K562 (cell line): ENCODE measurements at regions not wholly inside any gene's neighbourhood (a gene's known extent, or its start where the extent isn't known, plus 50 kb on each side); places are given as distances from the start of the nearest gene placed in this dataset.

ENCODE experiments used
- ATAC-seq: fragments of 200-7000 bp; cut with Tn5 transposase; 3 replicates; pipeline ENCODE4 v1.9.1; 2020; ENCODE audit warnings: moderate library complexity
- BruUV-seq: library from RNA; stranded (reverse); fragments of 400-500 nt; replicated peaks from 2 replicates; lab custom pipeline; 2021; lab: Mats Ljungman, UMichigan
- CTCF ChIA-PET: fragments of 300-600 bp; formaldehyde crosslinking; extraction: SDS; loops from one replicate; lab custom pipeline; 2021; ENCODE audit warnings: low intra/inter-chr PET ratio; lab: Yijun Ruan, JAX
- POLR2A ChIA-PET: fragments of 300-600, 350-650 bp; sonication (Branson Sonifier 250); formaldehyde crosslinking; extraction: SDS; loops from one replicate; lab custom pipeline; 2021; ENCODE audit warnings: antibody characterized with exemption, inconsistent platforms; lab: Yijun Ruan, JAX
- DNase-seq, 4 experiments: peaks; one replicate each; pipeline versions ENCODE4 v3.0.0 to v3.0.0-alpha.2; 2011 to 2018; ENCODE audit warnings: low spot score in 3 of 4, mixed read lengths in 3 of 4; ENCODE audit errors: extremely low read depth in 1 of 4
- FAIRE-seq: peaks from 2 replicates; lab custom pipeline; 2011; peaks lifted over from hg19 to GRCh38; lab: Jason Lieb, UNC
- H2AFZ ChIP-seq: 2 replicates; pipeline ENCODE4 v1.6.0; 2011; ENCODE audit warnings: low read depth, low read length, control low read depth, inconsistent platforms
- H3K27ac ChIP-seq: fragments of 200-600 bp; 3 replicates; pipeline ENCODE4 v1.8.0; 2011; ENCODE audit warnings: low read depth, mild to moderate bottlenecking, control low read depth, inconsistent platforms, low read length, moderate library complexity, mixed read lengths; ENCODE audit errors: extremely low read depth
- H3K27me3 ChIP-seq, 2 experiments: fragments of 300-600 bp in 1 of 2; 2 replicates in 1 of 2; 3 replicates in 1 of 2; pipeline versions ENCODE4 v1.6.0 to v1.8.0; 2011; ENCODE audit warnings: inconsistent platforms in 2 of 2, low read length in 2 of 2, mild to moderate bottlenecking in 1 of 2, mixed read lengths in 1 of 2, moderate library complexity in 1 of 2; ENCODE audit not compliant: control insufficient read depth in 2 of 2, insufficient read depth in 2 of 2
- H3K36me3 ChIP-seq: fragments of 300-600 bp; 3 replicates; pipeline ENCODE4 v1.8.0; 2011; ENCODE audit warnings: mild to moderate bottlenecking, low read length, inconsistent platforms; ENCODE audit not compliant: control insufficient read depth, insufficient read depth
- H3K4me1 ChIP-seq, 2 experiments: fragments of 200-600 bp in 1 of 2; replicated peaks in 1 of 2; 2 replicates in 1 of 2; 3 replicates in 1 of 2; pipeline versions ENCODE4 v1.5.1 to v1.8.0; 2011; ENCODE audit warnings: inconsistent platforms in 2 of 2, low read length in 2 of 2, mild to moderate bottlenecking in 1 of 2, mixed read lengths in 1 of 2, moderate library complexity in 1 of 2; ENCODE audit not compliant: control insufficient read depth in 2 of 2, insufficient read depth in 2 of 2
- H3K4me2 ChIP-seq: 2 replicates; pipeline ENCODE4 v1.6.1; 2011; ENCODE audit warnings: low read length, control low read depth, inconsistent platforms, mixed read lengths; ENCODE audit not compliant: insufficient read depth
- H3K4me3 ChIP-seq: fragments of 200-600 bp; sonication (generic), shearing (Covaris generic); 2 replicates; pipeline ENCODE4 v1.5.1; 2016; ENCODE audit warnings: control low read depth, inconsistent platforms
- H3K79me2 ChIP-seq: fragments of 200-600 bp; 3 replicates; pipeline ENCODE4 v1.8.0; 2011; ENCODE audit warnings: low read length, inconsistent platforms; ENCODE audit not compliant: control insufficient read depth, insufficient read depth
- H3K9ac ChIP-seq, 2 experiments: 2 replicates each; pipeline versions ENCODE4 v1.6.0 to v1.6.1; 2011; ENCODE audit warnings: low read depth in 2 of 2, low read length in 2 of 2, control low read depth in 1 of 2, inconsistent platforms in 1 of 2, mild to moderate bottlenecking in 1 of 2, mixed read lengths in 1 of 2; ENCODE audit not compliant: insufficient read depth in 1 of 2
- H3K9me1 ChIP-seq: one replicate; pipeline ENCODE4 v1.6.0; 2011; ENCODE audit warnings: inconsistent platforms, mild to moderate bottlenecking, low read length, moderate library complexity; ENCODE audit not compliant: control insufficient read depth, insufficient read depth
- H3K9me3 ChIP-seq: replicated peaks from 2 replicates; pipeline ENCODE4 v1.5.1; 2011; ENCODE audit warnings: low read depth, low read length, inconsistent platforms; ENCODE audit not compliant: control insufficient read depth, insufficient read depth
- H4K20me1 ChIP-seq: replicated peaks from 2 replicates; pipeline ENCODE4 v1.6.1; 2011; ENCODE audit warnings: low read length, inconsistent platforms, mixed read lengths; ENCODE audit not compliant: control insufficient read depth, insufficient read depth
- ETV5 ChIP-seq: sonication (generic); formaldehyde crosslinking; IDR thresholded peaks from 2 replicates; pipeline ENCODE4 v1.4.0; 2020; ENCODE audit warnings: low read depth, mild to moderate bottlenecking, missing genetic modification reagents
- MED1 ChIP-seq: sonication (generic); formaldehyde crosslinking; IDR thresholded peaks from 2 replicates; pipeline ENCODE4 v1.8.1; 2023; ENCODE audit warnings: missing genetic modification reagents, borderline replicate concordance
- NCOA1 ChIP-seq: fragments of 450-650 bp; IDR thresholded peaks from 2 replicates; pipeline ENCODE4 v1.6.1; 2016; ENCODE audit warnings: low read depth
- NFYB ChIP-seq: IDR thresholded peaks from 2 replicates; pipeline ENCODE4 v1.6.1; 2011; ENCODE audit warnings: mild to moderate bottlenecking, moderate library complexity; ENCODE audit not compliant: insufficient read length; ENCODE audit errors: extremely low read depth
- TCF7 ChIP-seq: sonication (generic); IDR thresholded peaks from 2 replicates; pipeline ENCODE4 v1.6.1; 2016; ENCODE audit warnings: antibody characterized with exemption, borderline replicate concordance
- ZFPM2 ChIP-seq: fragments of 250-450 bp; sonication (Bioruptor Pico); IDR thresholded peaks from 2 replicates; pipeline ENCODE4 v1.5.1; 2022; ENCODE audit warnings: mild to moderate bottlenecking
- ZNF212 ChIP-seq: fragments of 450-650 bp; formaldehyde crosslinking; IDR thresholded peaks from 2 replicates; pipeline ENCODE4 v1.4.0; 2020; ENCODE audit warnings: mild to moderate bottlenecking
- ZNF316 ChIP-seq: fragments of 450-650 bp; IDR thresholded peaks from 2 replicates; pipeline ENCODE4 v1.6.1; 2016
- WGBS: fragments of 100-300 bp; shearing (Covaris generic); methylation state at CpG from one replicate; pipeline ENCODE4 v1.1.6; 2016; ENCODE audit warnings: low coverage, mixed read lengths; ENCODE audit not compliant: insufficient coverage; ENCODE audit errors: missing lambda C conversion rate; 5-methylcytosine and 5-hydroxymethylcytosine counted together
- in situ Hi-C: fragments of 300-500 bp; cut with MboI; formaldehyde crosslinking; loops from 4 replicates; pipeline ENCODE4 v1.15.0; 2018; ENCODE audit warnings: inconsistent platforms, mixed read lengths
- intact Hi-C: fragments of 100-400 bp; cut with micrococcal nuclease; formaldehyde crosslinking; loops from 2 replicates; pipeline ENCODE4 v1.14.2; 2022
- TF ChIP-seq, protein P1 (sequence below), 2 experiments: fragments of 450-650 bp; IDR thresholded peaks; 2 replicates each; pipeline ENCODE4 v1.6.1; 2016; ENCODE audit warnings: mild to moderate bottlenecking in 2 of 2, borderline replicate concordance in 1 of 2, low read depth in 1 of 2, moderate library complexity in 1 of 2
- TF ChIP-seq, protein P2 (sequence below): sonication (generic); formaldehyde crosslinking; IDR thresholded peaks from 2 replicates; pipeline ENCODE4 v1.5.0; 2020; ENCODE audit warnings: missing genetic modification reagents
- TF ChIP-seq, protein P3 (sequence below): sonication (generic); formaldehyde crosslinking; IDR thresholded peaks from 2 replicates; pipeline ENCODE4 v1.8.0; 2022; ENCODE audit warnings: mild to moderate bottlenecking, missing genetic modification reagents

DNA sequence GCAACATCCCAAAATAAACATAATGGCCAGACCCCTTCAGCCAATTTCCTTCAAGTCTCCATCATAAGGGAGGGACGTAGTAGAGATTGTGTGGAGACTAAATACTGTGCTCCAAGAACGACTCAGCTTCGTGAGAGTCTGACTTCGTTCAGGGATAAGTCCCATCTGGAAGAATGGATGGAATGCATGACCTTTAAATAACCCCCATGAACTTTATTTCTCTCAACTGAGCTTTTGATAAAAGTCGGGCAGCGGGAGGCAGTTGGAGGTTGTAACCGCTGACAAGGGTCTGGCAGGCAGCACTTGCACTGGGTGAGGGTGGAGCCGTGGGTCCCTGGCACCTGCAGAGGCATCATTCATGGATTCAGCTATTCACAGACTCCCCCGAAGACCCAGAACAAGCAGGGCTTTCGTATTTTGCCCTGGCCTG lies 115.9 kb downstream of the ZFP36L2 start (continued):
- TF ChIP-seq, protein P1, sequence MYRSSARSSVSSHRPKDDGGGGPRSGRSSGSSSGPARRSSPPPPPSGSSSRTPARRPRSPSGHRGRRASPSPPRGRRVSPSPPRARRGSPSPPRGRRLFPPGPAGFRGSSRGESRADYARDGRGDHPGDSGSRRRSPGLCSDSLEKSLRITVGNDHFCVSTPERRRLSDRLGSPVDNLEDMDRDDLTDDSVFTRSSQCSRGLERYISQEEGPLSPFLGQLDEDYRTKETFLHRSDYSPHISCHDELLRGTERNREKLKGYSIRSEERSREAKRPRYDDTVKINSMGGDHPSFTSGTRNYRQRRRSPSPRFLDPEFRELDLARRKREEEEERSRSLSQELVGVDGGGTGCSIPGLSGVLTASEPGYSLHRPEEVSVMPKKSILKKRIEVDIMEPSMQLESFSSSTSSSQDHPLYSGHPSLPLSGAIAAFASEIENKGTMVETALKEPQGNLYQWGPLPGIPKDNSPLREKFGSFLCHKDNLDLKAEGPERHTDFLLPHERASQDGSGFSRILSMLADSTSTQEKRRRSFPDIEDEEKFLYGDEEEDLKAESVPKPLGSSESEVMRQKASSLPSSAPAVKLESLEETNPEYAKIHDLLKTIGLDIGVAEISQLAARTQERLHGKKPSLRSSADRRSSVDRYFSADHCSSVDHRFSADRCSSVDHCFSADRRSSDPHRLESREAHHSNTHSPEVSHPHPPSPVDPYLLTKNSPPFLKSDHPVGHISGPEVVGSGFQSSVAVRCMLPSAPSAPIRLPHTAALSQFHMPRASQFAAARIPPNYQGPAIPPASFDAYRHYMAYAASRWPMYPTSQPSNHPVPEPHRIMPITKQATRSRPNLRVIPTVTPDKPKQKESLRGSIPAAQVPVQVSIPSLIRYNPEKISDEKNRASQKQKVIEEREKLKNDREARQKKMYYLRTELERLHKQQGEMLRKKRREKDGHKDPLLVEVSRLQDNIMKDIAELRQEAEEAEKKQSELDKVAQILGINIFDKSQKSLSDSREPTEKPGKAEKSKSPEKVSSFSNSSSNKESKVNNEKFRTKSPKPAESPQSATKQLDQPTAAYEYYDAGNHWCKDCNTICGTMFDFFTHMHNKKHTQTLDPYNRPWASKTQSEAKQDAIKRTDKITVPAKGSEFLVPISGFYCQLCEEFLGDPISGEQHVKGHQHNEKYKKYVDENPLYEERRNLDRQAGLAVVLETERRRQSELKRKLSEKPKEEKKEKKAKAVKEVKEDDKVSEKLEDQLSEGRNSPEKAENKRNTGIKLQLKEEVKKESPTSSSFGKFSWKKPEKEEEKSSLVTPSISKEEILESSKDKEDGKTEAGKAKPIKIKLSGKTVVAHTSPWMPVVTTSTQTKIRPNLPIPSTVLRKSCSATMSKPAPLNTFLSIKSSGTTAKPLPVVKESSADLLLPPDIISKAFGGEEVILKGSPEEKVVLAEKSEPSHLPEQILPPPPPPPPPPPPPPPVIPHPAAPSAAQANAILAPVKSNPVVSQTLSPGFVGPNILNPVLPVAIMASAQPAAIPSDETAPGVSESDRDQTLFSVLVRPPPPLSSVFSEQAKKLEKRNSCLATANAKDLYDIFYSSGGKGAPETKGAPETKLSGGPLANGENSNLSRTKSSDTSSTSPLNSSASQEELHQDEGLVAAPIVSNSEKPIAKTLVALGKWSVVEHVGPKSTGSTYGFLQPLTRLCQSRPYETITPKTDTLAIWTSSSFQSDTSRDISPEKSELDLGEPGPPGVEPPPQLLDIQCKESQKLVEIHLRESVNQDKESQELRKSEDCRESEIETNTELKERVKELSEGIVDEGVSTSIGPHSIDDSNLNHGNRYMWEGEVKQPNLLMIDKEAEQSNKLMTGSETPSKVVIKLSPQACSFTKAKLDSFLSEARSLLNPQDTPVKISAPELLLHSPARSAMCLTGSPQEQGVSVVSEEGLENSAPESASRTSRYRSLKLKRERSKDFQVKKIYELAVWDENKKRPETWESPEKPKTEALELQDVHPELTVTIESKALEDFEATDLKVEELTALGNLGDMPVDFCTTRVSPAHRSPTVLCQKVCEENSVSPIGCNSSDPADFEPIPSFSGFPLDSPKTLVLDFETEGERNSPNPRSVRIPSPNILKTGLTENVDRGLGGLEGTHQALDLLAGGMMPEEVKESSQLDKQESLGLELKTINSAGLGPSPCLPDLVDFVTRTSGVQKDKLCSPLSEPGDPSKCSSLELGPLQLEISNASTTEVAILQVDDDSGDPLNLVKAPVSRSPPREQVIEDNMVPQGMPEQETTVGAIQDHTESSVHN (IDR thresholded peaks at IDR 0.05; ENCODE audit: borderline replicate concordance in 1 of 2, low read depth in 1 of 2), result no peak

DNA sequence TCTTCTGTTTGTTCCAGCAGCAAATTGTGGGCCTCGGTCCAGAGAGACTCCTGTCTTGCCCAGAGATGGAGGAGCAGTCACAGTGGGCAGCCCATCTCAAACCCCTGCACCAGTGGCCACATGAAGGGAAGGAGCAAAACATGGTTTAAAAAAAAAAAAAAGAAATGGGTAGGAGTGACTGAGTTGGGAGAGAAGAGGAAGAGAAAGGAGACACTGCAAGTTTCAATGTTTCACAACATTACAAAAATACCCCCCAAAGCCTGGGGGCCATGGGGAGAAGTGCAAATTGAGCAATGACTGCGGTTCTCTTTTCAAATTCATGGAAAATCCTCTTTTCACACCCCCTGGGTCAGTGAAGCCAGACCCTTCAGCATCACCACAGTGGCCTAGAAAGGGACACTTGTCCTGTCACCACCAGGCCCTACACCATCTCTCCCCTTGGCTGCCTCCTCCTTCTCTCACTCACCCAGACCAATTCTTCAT lies 117.1 kb downstream of the ZFP36L2 start:
- ChIA-PET CTCF (no interaction called here), POLR2A (interaction anchor here (0.8 kb wide), 1 partner anchor 36 kb away, joined by 4 read pairs; no protein-coding TSS in a partner anchor)
- Histone ChIP-seq H3K36me3 (no peaks in the 10 kb centered on the region), H3K4me3 (no peak overlapping the region), H3K27ac (no peak overlapping the region), H3K27me3 (no peaks in the 10 kb centered on the region), H2AFZ (no peak overlapping the region), H3K79me2 (no peaks in the 10 kb centered on the region), H4K20me1 (no peaks in the 10 kb centered on the region), H3K9me3 (no peaks in the 10 kb centered on the region), H3K9me1 (no peaks in the 10 kb centered on the region), H3K9ac (no peak overlapping the region), H3K4me1 (peaks cover 11 to 12% of the 10 kb centered on the region in 2 experiments; a peak in 4 of 5 replicates), H3K4me2 (no peak overlapping the region)
- FAIRE-seq (no peak), ATAC-seq (no peak), DNase-seq (no peak)
- BruUV-seq, result no TSS peak
- 0% methylated on average over 2 of the region's 2 CpGs for WGBS
- in situ Hi-C loops (no loop called here), intact Hi-C loops (loop anchor here (5.0 kb wide), 2 partner anchors 87 to 132 kb away; no protein-coding TSS in a partner anchor)
- TF ChIP-seq, protein P2, sequence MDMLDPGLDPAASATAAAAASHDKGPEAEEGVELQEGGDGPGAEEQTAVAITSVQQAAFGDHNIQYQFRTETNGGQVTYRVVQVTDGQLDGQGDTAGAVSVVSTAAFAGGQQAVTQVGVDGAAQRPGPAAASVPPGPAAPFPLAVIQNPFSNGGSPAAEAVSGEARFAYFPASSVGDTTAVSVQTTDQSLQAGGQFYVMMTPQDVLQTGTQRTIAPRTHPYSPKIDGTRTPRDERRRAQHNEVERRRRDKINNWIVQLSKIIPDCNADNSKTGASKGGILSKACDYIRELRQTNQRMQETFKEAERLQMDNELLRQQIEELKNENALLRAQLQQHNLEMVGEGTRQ (CRISPR knock-in tag), result no peak
- TF ChIP-seq ZNF316 (no peak), ETV5 (CRISPR knock-in tag) (no peak), MED1 (CRISPR knock-in tag) (no peak), ZNF212 (no peak), ZFPM2 (CRISPR knock-in tag) (no peak), NFYB (no peak), NCOA1 (no peak), TCF7 (no peak)
- TF ChIP-seq, protein P3, sequence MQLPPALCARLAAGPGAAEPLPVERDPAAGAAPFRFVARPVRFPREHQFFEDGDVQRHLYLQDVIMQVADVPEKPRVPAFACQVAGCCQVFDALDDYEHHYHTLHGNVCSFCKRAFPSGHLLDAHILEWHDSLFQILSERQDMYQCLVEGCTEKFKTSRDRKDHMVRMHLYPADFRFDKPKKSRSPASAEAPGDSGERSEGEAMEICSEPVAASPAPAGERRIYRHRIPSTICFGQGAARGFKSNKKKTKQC (CRISPR knock-in tag), result no peak
